ENCODE measurements at regions not wholly inside any gene's neighbourhood (a gene's known extent, or its start where the extent isn't known, plus 50 kb on each side); places are given as distances from the start of the nearest gene placed in this dataset.

DNA sequence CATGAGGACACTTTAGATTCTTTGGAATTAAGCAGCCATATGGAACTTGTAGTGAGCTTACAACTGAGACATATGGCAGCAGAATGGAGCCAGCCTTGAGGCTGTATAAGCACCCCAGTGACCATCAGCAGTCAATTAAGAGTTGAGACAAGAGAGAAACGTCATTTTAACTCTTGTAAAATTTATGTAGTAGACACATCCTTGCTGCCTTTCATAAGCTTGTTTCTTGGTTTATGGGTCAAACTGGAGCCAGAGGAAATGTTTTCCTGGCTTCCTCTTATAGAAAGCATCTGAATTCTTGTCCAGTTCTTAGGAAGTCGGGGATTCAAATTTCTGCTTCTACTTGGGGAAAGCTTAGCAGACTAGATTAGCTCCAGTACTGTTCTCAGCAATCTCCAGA lies 745.1 kb upstream of the MARCKS start:
- DNase-seq: peak; percentile 47

DNA sequence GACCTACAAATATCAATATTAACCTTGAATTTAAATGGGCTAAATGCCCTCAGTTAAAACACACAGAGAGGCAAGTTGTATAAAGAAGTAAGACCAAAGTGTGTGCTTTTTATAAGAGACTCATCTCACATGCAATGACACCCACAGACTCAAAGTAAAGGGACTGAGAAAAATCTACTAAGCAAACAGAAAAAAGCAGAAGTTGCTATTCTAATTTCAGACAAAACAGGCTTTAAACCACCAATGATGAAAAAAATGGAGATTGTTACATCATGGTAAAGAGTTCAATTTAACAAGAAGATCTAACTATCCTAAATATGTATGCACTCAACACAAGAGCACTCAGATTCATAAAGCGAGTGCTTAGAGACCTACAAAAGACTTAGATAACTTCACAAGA lies 741.9 kb upstream of the MARCKS start:
- no peak for DNase-seq

DNA sequence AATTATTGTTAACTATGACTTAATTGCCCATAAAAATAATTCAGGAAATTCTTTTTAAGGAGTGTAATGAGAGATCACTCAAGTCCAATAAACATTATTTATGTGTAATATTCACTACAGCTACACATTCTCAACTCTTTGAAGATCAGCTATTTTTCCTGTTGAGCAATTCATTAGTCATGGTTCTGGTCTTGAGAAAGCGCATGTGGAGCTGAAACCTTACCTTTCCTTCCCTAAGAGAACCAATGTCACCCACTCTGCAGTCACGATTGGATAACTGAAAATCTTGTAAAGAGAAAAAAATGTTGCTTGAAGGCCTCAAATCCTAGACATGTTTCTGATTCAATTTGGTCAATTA lies 736.9 kb upstream of the MARCKS start:
- no peak for DNase-seq

DNA sequence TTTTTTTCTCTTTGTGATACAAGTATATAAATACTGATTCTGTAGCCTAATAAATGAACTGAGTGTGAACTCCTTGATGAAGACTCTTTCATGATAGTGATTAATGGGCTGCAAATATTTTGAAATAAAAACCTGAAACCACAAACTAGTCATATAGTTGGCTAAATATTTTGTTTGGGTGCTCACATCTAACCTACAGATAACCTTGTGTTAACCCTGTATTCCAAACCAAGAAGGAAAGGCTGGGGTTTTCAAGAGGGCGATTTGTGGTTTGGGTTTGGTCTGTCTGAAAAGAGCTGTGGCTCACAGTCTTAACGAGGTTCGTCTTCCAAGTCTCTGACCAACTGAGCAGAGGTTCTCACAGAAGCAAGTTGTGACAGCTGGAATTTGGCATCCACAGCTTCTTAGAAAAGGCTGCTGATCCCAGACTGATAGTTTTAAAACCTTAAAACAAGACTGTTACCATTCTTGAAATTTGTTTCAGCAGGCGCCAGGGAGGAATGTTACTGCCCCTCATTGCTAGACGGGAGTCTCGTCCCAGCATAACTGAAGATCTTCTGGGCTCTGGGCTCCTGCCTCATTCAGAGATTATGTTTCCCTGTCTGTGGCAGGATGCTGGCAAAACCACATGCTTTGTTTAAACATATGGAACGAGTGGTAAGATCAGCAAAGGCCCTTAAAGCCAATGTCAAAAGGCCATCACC lies 736.4 kb upstream of the MARCKS start:
- peak; percentile 2 for DNase-seq

DNA sequence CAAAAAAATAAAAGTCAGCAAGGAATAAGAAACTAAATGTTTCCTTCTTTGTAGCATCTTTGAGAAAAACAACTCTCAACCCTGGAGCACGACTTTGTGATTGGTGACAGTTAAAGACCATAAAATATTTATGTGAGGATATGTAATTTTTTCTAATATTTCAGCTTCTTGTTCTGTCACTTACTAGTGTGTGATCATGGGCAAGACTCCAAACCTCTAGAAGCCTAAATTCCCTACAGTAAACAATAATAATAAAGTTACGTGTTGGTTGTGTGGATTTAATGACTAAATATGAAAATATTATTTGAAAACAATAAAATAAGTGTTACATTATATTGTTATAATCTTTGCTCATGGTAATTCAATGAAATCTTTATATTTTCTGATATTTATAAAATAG lies 735.6 kb upstream of the MARCKS start:
- DNase-seq: no peak

DNA sequence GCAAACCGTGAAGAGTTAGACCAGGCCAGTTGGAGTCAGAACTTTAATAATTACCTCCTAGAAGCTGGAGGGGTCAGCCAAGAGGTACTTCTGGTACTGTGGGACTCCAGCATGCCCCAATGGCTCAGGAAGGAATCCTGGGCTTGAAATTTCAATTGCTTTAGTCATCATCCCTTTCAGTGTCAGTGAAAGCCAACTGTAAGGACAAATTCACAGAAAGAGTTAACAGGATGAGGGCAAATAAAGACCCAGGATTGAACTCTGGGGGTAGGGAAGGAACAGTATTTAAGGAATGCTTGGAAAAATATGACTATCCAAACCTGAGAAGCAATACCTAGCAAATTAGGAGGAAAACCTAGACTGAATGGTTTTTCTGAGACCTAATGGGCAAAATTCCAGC lies 735.1 kb upstream of the MARCKS start:
- peak; percentile 4 for DNase-seq

DNA sequence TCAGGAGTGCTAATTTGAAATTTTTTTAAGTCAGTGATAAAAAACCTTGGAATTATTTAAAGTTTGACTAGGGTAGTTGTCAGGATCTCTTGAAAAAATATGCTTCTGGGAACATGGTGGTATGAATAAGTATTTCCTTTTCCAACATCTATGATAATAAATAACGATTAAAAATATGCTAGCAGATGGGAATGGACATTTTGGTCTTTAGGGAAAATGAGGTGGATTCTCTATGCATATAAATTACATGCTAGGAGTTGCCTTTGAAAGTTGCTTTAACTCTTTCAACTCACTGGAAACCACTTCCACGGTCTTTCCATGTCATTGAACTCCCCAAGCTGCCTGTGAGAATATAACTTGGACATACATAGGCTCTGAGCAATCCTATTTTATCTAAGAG lies 731.5 kb upstream of the MARCKS start:
- no peak for DNase-seq

DNA sequence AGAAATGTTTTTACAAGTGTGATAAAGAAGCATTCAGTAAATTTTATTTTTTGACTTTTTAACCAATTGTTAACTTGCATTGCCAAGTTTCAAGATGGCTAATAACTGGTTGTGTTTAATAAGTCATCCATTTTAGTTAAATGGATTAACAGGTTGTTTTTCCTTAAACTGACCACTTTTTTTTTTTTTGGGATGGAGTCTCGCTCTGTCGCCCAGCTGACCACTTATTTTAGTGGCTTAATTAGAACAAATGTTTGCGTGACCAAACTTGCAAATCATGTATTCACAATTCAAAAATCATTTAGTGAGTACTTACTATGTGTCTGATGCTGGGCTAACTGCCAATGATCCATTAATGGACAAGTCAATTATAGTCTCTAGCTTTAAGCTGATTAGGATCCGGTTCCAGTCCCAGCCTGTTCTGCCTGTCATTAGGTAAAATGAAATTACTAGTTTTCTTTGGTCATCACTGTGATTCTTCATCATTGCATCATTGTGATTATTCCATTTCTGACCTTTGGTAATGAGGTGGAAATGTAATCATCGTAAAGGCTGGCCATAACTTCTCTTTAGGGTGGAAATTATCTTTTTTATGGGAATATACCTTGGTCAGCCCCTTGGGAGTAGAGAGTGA lies 729.2 kb upstream of the MARCKS start:
- DNase-seq: peak; percentile 88

DNA sequence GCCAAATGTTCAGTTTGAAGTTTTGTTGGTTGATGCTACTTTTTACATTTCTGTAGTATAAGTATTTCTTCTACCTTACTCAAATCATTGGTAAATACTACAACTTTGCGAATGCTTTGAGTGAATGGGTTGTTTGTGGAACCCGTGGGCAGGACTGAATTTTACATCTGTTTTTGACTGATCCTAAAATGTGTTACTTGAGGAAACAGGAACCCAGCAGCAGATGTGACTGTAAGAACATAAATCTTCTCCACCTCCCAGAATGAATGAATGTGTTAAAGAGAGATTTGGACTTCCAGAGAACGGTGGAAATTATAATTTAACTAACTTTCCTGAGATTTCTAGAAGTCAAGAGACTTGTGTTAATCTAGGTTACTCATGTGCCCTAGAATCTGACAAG lies 728.5 kb upstream of the MARCKS start:
- no peak for DNase-seq

DNA sequence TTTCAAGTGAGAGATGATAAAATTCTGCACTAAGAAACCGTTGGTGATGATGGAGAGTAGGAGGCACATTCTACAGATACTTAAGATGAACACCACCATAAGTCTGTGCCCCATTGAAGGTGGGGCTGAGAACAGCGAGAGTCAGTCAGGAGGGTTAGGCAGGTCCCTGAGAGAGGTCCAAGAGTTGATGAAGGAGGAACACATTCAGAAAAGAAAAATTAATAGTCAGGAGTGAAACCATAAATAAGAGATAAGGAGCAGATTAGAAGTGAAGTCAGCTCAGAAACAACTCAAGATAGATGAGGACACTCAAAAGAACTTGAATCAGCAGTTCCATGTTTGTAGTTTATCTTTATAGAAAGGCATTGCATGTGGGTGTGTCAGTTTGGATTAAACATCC lies 727.2 kb upstream of the MARCKS start:
- no peak for DNase-seq

DNA sequence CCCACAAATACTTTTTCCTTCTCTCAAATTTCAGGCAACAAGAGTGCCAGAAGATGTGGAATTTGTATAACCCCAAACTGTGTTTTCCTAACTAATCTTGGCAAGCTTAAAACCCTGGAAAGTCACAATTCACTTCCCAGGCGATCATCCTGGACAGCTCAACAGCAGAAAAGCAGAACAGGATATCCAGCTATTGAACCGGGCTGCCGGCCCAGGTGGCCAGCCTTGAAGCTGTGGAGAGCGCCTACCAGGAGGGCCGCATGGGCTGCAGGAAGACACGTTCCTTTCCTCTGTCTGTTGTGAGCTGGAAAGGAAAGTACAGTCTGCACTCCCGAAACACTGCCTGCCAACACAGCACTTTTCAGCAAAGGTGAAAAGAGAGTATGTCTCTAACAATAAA lies 719.7 kb upstream of the MARCKS start:
- DNase-seq: no peak

DNA sequence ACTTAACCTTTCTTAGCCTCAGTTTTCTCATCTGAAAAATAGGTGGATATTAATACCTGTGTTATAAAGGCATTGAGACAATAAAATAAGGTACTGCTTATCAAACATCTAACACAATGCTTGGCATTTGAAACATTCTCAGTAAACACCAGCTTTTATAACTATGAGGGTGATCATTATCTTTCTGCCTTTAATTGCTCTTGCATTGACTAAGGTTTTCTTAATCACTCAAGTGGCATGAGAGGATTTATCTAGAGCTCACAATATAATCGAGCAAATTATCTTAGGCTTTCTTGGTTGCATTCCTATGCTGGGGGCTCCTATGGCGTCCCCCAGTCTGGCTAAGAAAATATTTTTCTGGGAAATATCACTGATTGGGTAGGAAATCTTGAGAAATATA lies 716.4 kb upstream of the MARCKS start:
- no peak for DNase-seq

DNA sequence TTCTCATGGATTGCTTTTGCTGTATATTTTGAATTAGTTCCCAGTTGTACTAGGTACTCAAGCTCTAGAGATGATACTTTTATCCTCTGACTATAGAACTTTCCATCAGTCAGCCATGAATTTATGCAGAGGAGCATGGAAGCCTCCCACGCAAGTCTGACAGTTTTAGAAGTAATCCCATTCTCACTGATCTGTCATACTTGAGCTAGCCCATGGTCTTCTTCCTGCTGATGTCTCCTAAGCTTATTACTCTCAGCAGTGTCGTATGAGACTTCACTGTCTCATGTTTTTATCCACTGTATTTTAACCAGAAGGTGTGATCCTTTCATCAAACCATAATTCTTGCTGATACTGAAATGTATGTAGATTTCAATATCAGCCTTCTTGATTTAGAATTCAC lies 715.2 kb upstream of the MARCKS start:
- no peak for DNase-seq

DNA sequence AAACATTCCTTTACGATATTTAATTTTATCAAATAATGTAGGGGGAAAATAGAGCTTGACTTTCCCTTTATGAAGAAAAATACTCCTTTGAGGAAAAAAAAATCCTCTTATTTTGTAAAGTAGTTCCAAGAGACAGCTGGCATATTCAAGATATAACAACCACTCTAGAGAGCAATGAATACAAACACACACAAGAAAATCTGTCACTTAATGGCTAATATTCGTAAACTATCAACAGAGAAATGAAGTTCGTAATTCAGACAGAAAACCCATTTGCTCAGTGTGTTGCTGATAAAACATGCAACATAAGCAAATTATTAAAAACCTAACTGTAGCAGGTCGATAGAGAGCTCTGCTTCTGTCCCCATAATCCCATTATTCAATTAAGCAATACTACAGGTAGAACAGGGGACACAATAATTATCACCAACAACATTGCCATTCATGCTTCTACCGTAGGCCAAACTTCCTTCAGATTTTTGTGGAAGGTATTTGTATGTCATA lies 714.4 kb upstream of the MARCKS start:
- DNase-seq: no peak

DNA sequence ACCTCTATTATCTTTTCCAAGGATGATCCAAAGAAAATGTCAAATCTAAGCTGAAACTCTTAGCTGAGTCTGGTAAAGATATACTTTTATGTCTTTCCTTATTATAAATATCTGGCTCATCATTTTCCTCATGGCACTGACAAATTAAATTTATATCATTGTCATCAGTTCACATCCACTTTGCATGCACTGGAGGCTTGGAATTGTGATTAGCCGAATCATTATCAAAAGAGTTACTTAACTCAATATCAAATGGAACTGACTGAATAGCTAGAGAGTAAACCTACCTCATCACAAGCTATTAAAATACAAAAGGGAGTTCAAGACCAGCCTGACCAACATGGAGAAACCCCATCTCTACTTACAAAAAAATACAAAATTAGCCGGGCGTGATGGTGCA lies 713.9 kb upstream of the MARCKS start:
- no peak for DNase-seq

DNA sequence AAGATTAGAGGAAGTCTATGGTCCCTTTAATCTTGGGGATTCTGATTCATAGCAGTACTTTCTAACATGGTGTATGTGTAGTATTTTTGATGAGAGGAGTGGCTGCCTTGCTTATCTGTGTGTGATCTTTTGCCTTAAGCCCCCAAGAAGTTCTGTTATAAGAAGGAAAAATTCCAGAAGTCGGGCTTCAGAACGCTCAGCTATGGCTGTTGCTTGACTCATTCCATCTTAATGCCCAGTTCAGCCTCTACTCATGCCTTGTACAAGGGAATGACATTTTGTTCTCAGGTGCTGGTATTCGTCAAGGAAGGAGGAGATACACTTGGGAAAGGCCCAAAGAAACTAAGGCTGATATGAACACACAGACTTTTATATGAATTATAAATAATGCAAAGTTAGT lies 713.0 kb upstream of the MARCKS start:
- no peak for DNase-seq

DNA sequence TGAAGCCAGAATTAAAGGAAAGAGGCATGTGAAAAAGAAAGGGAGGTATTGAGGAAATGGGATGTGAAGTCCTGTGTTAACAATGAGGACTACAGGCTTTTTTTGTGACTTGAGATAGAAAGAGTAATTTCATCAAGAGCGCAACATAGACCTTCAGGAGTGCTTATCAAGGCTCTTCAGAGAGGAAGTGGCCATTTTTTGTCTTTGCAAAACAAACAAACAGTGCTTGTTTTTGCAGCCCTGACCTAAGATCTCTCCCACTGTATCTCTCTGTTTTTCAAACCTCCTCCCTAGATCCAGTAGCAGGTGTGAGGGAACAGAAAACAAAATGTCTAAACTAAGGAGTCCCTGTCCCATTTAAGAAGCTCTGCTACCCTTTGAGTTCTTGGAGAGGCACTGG lies 710.3 kb upstream of the MARCKS start:
- no peak for DNase-seq

DNA sequence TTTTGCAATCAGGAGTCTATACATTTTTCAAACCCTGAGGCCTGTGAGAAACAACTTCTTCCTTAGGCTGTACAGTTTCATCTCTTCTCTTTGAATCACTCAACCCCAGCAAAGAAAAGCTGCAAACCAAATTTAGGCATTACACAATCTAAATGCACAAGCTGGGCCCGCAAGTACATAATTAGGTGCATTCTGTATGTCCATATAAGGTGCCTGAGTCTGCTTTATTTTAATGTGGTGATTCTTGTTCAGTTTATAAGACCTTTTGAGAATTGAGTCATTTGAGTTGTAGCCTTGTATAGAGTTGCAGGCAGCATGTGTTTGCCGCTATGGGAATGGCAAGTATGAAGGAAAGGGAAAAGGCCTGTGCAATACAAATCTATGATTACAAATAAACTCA lies 709.6 kb upstream of the MARCKS start:
- no peak for DNase-seq

DNA sequence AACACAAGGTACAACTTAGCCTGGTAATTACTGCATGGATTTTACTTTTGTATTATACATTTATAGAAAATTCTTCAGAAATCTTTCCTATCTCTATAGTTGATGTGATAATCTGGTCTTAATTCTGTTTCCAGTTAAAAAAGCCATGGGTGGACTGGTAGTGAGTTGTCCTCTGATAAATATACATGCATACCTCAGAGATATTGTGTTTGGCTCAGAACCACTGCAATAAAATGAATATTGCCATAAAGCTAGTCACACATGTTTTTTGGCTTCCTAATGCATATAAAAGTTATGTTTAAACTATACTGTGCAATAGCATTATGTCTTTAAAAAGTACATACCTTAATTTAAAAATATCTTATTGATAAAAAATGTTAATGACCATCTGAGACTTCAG lies 708.6 kb upstream of the MARCKS start:
- DNase-seq: no peak

DNA sequence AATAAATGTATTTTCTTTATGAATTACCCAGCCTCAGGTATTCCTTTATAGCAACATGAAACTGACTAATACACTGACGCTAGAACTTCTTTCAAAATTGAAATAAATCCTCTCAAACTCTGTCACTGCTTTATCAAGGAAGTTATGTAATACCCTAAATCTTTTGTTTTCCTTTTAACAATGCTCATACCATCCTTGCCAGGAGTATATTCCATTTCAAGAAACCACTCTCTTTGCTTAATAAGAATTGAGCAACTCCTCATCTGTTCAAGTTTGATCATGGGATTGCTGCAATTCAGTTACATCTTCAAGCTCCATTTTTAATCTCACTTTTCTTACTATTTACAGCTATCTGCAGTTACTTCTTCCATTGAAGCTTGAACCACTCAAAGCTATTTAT lies 707.6 kb upstream of the MARCKS start:
- no peak for DNase-seq

DNA sequence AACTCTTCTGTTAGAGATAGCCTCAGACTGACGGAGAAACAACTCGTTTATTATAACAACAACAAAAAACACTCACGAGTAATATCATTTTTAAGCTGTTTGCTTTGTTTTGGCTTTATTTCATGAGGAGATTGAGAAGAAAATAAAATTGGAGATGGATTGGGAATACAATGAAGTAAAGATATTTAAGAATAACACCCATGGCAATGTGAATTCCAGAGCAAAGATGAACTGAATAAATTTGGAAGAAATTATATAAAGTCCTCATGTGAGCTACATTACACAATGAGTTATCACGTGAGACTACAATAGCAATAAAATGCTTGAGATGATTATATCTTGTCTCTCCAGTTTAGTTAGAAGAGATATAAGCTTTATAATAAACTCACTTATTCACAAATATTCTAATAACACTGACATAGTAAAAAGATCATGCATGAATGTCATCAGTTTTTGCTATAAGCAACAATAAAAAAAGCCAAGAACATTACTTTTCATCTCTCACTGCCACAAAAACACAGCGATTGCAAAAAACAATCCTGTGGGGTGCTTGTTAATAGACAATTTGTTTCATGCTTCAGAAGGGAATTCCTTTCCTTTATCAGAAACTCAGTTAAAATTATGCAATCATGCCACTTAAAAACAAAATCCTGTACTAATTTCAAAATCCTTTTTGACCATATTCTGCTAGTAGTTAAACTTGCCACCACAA lies 696.7 kb upstream of the MARCKS start:
- DNase-seq: no peak

DNA sequence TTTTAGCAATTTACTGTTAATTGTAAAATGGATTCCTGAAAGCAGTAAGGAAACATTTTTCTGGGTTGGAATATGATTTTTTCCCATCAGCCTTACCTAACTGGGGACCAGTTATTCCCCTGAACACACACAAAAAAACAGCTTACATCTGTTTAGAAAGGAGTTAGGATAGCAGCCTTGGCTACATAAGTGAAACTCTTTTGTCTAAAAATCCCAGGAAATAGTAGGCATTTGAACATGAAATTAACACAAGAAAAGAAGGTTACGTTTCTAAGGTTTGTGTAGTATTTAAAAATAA lies 696.2 kb upstream of the MARCKS start:
- no peak for DNase-seq

DNA sequence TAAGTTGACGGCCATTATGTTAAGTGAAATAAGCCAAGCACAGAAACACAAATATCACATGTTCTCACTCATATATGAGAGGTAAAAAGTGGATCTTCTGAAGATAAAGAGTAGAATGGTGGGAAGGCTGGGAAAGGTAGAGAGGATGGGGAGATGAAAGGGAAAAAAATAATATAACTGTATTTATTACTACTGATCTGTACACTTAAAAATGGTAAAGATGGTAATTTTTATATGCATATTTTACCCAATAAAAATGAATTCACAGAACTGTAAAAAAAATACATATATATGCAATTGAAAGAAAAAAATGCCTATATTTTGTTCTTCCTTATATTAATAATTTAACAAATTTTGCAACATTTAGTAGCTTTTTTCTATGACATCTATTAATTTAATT lies 694.4 kb upstream of the MARCKS start:
- no peak for DNase-seq

DNA sequence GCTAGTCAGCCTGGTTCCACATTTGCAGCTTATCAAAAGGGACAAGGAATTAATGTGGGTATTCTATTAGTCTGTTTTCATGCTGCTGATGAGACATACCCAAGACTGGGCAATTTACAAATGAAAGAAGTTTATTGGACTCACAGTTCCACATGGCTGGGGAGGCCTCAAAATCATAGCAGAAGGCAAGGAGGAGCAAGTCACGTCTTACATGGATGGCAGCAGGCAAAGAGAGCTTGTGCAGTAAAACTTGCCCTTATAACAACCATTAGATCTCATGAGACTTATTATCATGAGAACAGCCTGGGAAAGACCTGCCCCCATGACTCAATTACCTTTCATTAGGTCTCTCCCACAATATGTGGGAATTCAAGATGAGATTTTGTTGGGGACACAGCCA lies 689.1 kb upstream of the MARCKS start:
- DNase-seq: no peak

DNA sequence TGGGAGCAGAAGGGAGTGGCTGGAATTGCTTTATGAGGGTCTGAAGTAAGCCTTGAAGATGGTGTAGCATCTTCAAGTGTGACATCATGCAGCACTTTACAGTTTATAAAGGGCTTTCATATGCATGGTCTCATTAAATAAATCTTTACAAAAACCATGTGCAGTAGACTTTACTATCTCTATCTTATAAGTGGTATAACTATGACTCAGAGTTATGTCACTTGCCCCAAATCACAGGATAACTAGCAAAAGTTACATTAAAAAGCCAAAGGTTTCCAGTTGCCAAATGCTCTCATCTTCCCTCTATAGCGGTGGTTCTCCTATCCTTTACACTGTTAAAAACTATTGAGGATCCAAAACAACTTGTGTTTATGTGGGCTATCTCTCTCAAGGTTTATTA lies 687.7 kb upstream of the MARCKS start:
- no peak for DNase-seq

Measured in NCI-H69 (cell line).